D721Med (cell line): ENCODE measurements at regions not wholly inside any gene's neighbourhood (a gene's known extent, or its start where the extent isn't known, plus 50 kb on each side); places are given as distances from the start of the nearest gene placed in this dataset.
"Not testable (repeated sequence)": the region's sequence is repeated elsewhere in the genome, so short reads cannot be mapped to it uniquely, and the experiment has no call there.

Experiments used
- DNase-seq: peaks from one replicate; pipeline ENCODE4 v3.0.0; 2011; ENCODE audit warnings: low spot score; ENCODE audit not compliant: insufficient read length
- FAIRE-seq: peaks from 2 replicates; lab custom pipeline; 2011; peaks lifted over from hg19 to GRCh38; lab: Jason Lieb, UNC
- TF ChIP-seq, protein P1 (sequence below): IDR thresholded peaks from 2 replicates; pipeline ENCODE4 v1.5.1; 2012; ENCODE audit warnings: mild to moderate bottlenecking, control low read depth; ENCODE audit not compliant: insufficient read depth; ENCODE audit errors: missing control alignments

DNA sequence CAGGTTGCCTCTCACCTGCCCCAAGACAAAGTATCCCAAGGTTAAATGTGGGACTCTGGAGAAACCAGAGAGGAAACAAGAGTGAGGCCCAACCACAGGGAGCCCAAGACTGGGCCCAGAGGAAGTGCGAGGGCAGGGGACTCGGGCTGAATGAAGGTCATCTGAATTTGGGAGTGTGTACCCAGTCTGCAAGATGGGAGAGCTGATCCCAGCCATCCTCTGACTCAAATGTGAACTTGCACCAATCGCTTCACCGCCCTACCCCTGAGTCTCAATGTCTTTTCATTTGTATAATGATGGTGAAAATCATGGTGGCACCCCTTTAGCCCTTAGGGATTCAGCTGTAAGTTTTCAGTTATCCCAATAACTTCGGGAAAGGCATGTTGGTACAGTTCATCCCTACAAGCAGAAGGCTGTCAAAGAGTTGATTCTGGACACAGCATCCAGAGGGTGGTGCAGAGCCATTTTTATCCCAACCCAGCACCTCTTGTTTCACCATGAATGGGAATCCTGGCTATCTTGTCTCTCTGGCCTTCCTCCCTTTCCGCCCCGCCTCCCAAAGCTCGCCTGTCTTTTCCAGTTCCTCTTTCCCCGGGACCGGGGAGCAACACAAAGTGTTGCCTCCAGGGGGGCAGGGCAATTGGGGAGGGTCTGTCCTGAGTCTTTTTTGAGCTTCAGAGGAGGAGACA lies 123.4 kb downstream of the NUFIP1 start:
- DNase-seq, result no peak
- TF ChIP-seq, protein P1, sequence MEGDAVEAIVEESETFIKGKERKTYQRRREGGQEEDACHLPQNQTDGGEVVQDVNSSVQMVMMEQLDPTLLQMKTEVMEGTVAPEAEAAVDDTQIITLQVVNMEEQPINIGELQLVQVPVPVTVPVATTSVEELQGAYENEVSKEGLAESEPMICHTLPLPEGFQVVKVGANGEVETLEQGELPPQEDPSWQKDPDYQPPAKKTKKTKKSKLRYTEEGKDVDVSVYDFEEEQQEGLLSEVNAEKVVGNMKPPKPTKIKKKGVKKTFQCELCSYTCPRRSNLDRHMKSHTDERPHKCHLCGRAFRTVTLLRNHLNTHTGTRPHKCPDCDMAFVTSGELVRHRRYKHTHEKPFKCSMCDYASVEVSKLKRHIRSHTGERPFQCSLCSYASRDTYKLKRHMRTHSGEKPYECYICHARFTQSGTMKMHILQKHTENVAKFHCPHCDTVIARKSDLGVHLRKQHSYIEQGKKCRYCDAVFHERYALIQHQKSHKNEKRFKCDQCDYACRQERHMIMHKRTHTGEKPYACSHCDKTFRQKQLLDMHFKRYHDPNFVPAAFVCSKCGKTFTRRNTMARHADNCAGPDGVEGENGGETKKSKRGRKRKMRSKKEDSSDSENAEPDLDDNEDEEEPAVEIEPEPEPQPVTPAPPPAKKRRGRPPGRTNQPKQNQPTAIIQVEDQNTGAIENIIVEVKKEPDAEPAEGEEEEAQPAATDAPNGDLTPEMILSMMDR, result no peak
- FAIRE-seq, result no peak

DNA sequence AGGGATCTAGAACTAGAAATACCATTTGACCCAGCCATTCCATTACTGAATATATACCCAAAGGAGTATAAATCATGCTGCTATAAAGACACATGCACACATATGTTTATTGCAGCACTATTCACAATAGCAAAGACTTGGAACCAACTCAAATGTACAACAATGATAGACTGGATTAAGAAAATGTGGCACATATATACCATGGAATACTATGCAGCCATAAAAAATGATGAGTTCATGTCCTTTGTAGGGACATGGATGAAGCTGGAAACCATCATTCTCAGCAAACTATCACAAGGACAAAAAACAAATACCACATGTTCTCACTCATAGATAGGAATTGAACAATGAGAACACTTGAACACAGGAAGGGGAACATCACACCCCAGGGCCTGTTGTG lies 125.6 kb downstream of the NUFIP1 start:
- not testable (repeated sequence) for FAIRE-seq

DNA sequence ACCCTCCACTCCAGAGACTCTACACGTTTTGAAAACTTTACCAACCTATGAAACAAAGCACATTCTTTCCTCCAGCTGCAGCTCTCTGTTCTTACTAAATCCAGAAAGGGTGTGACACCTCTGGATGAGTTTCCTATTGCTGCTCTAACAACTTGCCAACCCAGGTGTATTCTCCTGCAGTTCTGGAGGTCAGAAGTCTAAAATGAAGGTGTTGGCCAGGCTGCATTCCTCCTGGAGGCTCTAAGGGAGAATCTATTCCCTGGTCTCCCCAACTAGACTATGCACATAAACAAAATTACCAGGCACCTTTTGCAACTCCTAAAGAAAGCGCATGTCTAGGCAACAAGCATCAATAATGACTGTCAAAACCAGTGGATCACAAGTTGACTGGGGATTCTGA lies 128.8 kb downstream of the NUFIP1 start:
- FAIRE-seq (no peak), DNase-seq (no peak)
- TF ChIP-seq, protein P1, result no peak

More for the DNA sequence above, 125.6 kb downstream of the NUFIP1 start:
- not testable (repeated sequence) for DNase-seq

DNA sequence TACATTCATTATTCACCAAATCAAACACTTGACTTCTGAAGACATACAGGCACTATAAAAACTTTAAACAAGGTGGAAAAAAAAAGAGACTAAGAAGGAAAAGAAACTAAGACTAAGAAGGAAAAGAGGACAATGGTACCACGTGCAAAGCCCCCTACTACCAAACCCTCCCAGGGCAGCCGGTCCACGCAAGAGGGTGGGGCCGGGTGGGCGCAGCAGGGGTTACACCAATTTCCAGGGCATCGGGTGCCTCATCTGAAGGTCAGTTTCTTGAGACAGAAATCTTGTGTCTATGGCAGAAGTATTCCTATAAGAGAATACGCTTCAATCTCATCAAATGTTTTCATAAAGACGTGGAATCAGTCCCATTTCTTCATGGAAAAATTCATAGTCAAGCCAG lies 131.5 kb downstream of the NUFIP1 start:
- TF ChIP-seq, protein P1, result no peak
- no peak for DNase-seq
- no peak for FAIRE-seq

DNA sequence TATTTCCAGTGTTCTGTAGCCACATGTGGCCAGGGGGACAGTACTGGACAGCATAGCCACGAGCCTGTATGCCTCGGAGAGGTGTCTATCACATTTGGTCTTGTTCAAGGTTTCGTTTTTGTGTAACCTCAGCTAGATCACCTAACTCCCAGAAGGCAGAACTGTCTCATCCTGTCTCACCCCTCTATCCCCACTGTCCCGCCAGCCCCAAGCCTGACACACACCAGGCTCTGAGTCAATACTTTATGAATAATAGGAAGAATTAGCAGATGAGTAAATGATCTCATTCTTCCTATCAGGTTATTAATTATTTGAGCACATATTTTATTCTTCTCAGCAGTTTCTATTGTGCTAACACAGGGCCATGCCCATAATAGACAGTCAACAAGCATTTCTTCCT lies 132.2 kb downstream of the NUFIP1 start:
- no peak for FAIRE-seq
- TF ChIP-seq, protein P1, result no peak
- no peak for DNase-seq

DNA sequence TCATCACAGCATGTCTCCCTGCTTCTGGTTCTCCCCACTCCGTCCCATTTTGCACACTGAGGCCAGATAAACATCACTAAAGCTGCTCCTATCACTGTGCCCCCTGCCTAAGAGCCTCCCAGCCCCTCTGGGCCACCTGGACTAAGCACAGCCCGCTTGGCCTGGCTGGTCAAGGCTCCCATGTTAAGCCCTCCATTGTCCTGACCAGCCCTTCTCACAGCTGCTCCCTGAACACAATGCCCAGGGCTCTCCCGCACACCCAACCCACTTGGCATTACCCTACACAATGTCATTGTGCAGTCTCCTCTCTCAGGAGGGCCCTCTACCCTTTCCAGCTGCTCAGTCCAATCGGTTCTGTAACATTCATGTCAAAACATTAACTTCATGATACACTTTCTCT lies 133.4 kb downstream of the NUFIP1 start:
- DNase-seq, result no peak

DNA sequence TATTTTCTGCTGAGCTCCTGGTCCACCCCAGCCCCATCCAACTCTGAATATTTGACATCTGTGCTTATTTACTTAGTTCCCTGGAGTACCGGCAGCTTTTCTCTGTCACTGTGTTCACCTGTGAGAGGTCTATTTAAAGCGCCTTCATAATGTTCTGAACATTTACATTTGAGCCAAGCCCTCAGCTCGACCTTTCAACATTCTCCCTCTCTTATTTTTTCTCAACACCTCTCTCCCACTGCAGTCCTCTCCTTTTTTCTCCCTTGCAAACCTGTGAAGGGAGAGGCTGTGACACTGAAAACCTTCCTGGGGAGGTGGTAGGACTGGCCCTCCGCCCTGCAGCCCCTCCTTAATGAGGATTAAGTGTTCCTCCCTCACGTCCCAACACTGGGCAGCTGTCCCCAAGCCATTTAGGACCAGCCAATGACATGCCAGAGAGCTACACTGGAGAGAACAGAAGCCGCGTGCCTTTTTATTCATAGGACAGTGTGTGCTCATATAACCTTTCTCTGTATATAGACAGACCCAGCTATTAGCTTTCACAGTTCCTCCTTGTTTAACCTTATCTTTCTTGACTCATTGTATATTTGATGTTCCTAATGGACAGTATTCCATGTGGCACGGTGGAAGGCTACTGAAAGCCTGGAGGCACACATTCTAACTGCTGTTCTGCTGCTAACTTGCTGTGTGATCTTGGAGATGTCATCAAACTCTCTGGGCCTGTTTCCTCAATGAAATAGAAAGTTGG lies 134.8 kb downstream of the NUFIP1 start:
- DNase-seq (no peak), FAIRE-seq (no peak)
- TF ChIP-seq, protein P1, result no peak

More for the DNA sequence above, 133.4 kb downstream of the NUFIP1 start:
- FAIRE-seq, result no peak
- TF ChIP-seq, protein P1, result no peak
